AG20443 (cell line): ENCODE measurements at regions not wholly inside any gene's neighbourhood (a gene's known extent, or its start where the extent isn't known, plus 50 kb on each side); places are given as distances from the start of the nearest gene placed in this dataset.
"Not testable (repeated sequence)": the region's sequence is repeated elsewhere in the genome, so short reads cannot be mapped to it uniquely, and the experiment has no call there.

Experiments
- DNase-seq: peaks from one replicate; pipeline ENCODE4 v3.0.0; 2012; ENCODE audit warnings: low spot score, mixed read lengths

GRCh38 chr5:82754759-82755158 is 322.4 kb downstream of the TMEM167A start:
- no peak for DNase-seq

GRCh38 chr5:82754036-82754746 is 323.0 kb downstream of the TMEM167A start:
- DNase-seq, result no peak

GRCh38 chr5:82753374-82753773 is 323.8 kb downstream of the TMEM167A start:
- no peak for DNase-seq

GRCh38 chr5:82749461-82749820 is 327.8 kb downstream of the TMEM167A start:
- DNase-seq, result no peak

GRCh38 chr5:82748688-82749460 is 328.3 kb downstream of the TMEM167A start:
- no peak for DNase-seq

GRCh38 chr5:82747986-82748385 is 329.2 kb downstream of the TMEM167A start:
- no peak for DNase-seq

- DNase-seq, result no peak
These were observed 332.2 kb downstream of the TMEM167A start for GRCh38 chr5:82745016-82745415.

GRCh38 chr5:82738681-82739269 is 338.4 kb downstream of the TMEM167A start:
- no peak for DNase-seq

- no peak for DNase-seq
These were observed 341.9 kb downstream of the TMEM167A start for GRCh38 chr5:82735160-82735789.

- DNase-seq, result no peak
These were observed 342.8 kb downstream of the TMEM167A start for GRCh38 chr5:82734347-82734746.

GRCh38 chr5:82730913-82731312 is 346.3 kb downstream of the TMEM167A start:
- DNase-seq, result no peak

- no peak for DNase-seq
These were observed 348.1 kb downstream of the TMEM167A start for GRCh38 chr5:82728926-82729702.

GRCh38 chr5:82723168-82723567 is 354.0 kb downstream of the TMEM167A start:
- no peak for DNase-seq

GRCh38 chr5:82721087-82721410 is 356.1 kb downstream of the TMEM167A start:
- DNase-seq, result no peak

GRCh38 chr5:82720213-82721086 is 356.7 kb downstream of the TMEM167A start:
- DNase-seq, result no peak

GRCh38 chr5:82719368-82719767 is 357.8 kb downstream of the TMEM167A start:
- no peak for DNase-seq

GRCh38 chr5:82717738-82718137 is 359.5 kb downstream of the TMEM167A start:
- no peak for DNase-seq

GRCh38 chr5:82714732-82715131 is 362.5 kb downstream of the TMEM167A start:
- DNase-seq, result not testable (repeated sequence)

GRCh38 chr5:82713811-82714210 is 363.4 kb downstream of the TMEM167A start:
- DNase-seq, result no peak

GRCh38 chr5:82707741-82708140 is 369.5 kb downstream of the TMEM167A start:
- DNase-seq, result no peak

- DNase-seq, result no peak
These were observed 372.8 kb downstream of the TMEM167A start for GRCh38 chr5:82704381-82704780.
